Right renal cortex interstitium (tissue), 3 donors: ENCODE measurements at regions not wholly inside any gene's neighbourhood (a gene's known extent, or its start where the extent isn't known, plus 50 kb on each side); places are given as distances from the start of the nearest gene placed in this dataset.
A peak's percentile ranks its signal among the peaks of the same experiment; 100 is the strongest.

Experiments used
- DNase-seq, 3 donors: peaks; one replicate each; pipeline ENCODE4 v3.0.0-alpha.2; 2013; ENCODE audit warnings: low read depth in 3 of 3, low spot score in 2 of 3

GRCh38 chr2:129118296-129118695 lies 799.6 kb upstream of the HS6ST1 start:
- no peak for DNase-seq

- no peak for DNase-seq
These were observed 810.4 kb upstream of the HS6ST1 start for GRCh38 chr2:129129087-129129486.

GRCh38 chr2:129133692-129134641 lies 815.3 kb upstream of the HS6ST1 start:
- no peak for DNase-seq

DNA sequence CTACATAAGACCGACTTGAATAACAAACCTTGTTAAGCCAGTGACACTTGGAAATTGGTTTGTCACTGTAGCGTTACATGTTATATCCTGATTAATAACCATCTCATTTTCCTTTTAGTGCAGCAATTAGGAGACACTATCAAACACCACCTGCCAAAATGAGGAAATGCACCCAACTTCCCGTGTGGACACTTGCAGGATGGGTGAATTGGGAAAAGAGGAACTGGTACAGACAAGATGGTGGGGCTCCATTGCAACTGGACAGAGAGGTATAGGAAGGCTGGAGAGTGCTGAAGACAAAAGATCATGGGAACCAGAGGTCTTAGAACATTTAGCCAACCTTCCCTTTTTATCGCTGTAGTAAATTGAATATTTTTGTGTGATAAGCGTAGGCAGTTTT lies 816.3 kb upstream of the HS6ST1 start:
- DNase-seq: no peak

- no peak for DNase-seq
These were observed 820.7 kb upstream of the HS6ST1 start for GRCh38 chr2:129139380-129139779.

DNA sequence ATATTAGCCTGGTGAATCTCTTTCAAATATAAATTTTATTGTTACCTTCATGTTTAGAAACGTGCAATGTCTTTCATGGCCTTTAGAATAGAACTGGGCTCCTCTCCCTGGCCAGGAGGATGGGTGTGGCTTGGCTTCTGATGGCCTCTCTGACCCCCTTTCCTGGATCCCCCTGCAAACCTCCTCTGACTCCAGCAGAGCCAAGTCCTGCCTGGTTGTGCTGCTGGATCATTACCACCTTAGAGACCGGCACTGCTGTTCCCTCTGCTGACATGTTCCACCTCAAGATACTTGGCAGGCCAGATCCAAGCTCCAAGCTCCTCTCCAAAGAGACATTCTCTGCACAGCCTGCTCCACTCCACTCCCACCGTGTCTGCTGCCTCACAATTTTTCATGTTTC lies 823.8 kb upstream of the HS6ST1 start:
- no peak for DNase-seq

- no peak for DNase-seq
These were observed 825.6 kb upstream of the HS6ST1 start for GRCh38 chr2:129144082-129144791.

DNA sequence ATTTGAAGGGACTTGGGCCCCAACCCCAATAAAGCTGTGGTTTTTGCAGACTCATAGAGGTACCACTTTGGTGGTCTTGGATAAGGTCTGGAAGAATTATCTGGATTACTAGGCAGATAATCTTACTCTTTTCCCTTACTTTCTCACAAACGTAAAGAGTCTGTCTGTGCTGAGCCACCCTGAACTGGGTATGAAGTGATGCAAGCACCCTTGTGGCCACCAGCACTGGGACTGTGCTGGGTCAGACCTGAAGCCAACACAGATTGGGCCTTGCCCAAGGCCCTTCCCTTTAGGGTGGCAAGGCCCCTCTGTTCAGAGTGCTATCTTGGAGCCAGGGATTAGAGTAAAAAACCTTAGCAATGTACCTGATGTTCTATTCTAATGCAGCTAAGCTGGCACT lies 827.0 kb upstream of the RAB6C start:
- DNase-seq: no peak

- DNase-seq: no peak
These were observed 818.6 kb upstream of the RAB6C start for GRCh38 chr2:129160879-129161278.

- DNase-seq: no peak
These were observed 815.1 kb upstream of the RAB6C start for GRCh38 chr2:129164220-129164949.

DNA sequence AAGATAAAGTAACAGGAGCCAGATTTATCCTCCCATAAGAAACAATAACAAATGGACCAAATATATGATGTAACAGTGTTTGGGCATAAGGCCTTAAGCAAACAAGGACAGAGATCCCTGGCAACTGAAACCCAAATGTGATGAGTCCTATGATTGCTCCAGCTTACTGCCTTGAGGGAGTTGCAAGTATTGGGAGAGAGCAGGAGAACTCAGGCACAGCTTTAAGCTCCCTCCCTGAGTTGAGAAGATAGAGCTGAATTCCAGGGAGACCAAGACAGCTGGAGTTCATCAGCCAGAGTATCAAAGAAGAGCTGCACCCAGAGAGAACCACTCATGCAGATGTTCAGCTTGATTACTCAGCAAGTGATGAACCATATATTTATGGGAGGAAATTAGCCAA lies 814.5 kb upstream of the RAB6C start:
- DNase-seq: peak; percentile 23 to 33 (median 31)

DNA sequence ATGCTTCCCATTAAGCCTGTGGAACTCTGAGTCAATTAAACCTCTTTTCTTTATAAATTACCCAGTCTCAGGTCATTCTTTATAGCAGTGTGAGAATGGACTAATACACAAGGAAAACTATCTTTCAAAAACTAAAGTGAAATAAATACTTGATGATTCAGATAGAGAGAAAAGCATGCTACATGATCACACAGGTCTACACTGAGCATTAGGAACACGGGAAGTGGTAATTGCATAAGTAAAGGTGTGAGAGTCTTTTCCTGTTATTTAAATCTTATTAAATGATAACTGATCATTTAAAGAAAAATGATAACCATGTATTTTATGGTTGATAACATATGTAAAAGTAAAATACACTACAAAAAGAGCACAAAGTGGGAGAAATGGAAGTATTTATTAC lies 812.0 kb upstream of the RAB6C start:
- DNase-seq: no peak

DNA sequence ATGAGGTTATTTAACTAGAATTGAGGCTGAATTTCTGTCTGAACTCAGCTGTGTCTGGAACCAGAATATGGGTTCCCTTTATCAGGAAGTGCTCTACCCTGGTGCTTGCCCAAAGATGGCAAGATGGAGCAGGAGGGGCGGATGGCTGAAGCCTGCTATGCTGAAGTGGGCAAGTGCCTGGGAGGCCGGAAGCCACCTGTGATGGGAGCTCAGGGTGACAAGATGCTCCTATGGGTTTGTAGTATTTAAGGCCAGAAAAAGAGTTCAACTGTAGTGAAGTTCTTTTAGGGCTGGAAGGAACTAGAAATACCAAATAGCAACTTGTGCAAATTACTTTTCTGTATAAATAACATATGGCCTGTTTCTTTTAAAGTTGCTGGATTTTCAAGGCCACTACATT lies 808.9 kb upstream of the RAB6C start:
- no peak for DNase-seq

- no peak for DNase-seq
These were observed 805.3 kb upstream of the RAB6C start for GRCh38 chr2:129174143-129174542.

DNA sequence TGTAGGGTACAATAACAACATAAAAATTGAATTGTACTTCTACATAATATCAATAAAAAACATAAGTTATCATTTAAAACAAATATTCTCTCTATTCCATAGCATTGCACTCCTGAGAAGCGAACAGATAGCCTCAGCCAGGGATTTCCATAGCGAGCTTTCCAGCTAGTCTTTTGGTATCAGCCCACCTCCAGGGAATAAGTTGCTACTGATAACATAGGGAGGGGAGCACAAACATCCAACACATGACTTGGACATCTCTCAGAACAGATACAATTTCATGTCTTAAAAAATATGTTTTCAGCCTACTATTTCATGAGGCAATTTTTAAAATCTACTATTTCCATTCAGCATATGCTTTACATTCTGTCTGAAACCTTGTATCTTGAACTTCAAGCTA lies 804.4 kb upstream of the RAB6C start:
- no peak for DNase-seq

DNA sequence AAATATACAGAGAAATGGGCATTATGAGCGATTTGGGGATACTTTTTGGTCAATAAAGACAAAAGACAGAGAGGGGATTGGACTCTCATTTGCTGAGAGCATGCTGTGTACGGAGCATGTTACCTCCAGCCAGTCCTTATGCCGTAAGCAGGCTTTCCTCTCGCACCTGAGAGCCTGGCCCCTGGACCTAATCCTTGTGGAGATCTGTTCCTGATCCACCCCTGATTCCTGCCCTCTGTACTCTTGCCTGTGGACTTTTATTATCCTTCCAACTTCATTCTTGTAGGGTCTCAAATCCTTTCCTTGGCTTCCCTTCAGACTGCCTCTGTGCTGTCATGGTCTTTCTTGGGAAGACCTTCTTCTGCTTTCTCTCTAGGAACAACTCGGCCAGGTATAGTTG lies 803.1 kb upstream of the RAB6C start:
- no peak for DNase-seq

- no peak for DNase-seq
These were observed 801.1 kb upstream of the RAB6C start for GRCh38 chr2:129178356-129178755.

DNA sequence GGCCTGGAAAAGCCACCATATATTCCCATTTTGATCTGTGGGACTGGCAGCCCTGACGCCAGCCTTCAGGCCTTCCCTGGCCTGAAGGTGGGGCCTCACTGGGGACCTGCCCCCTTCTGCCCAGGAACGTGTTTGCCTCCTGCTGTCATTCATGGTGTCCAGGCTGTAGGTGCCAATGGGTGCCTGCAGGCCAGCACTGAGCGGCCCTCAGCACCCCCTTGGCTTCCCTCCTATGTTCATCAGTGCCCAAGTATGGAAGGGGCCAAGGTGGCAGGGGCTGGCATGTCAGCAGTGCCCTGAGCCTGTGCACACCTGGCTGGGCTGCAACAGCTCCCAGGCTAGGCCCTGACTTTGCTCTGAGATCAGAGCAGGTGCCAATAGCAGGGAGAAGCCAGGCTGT lies 800.3 kb upstream of the RAB6C start:
- DNase-seq: no peak

DNA sequence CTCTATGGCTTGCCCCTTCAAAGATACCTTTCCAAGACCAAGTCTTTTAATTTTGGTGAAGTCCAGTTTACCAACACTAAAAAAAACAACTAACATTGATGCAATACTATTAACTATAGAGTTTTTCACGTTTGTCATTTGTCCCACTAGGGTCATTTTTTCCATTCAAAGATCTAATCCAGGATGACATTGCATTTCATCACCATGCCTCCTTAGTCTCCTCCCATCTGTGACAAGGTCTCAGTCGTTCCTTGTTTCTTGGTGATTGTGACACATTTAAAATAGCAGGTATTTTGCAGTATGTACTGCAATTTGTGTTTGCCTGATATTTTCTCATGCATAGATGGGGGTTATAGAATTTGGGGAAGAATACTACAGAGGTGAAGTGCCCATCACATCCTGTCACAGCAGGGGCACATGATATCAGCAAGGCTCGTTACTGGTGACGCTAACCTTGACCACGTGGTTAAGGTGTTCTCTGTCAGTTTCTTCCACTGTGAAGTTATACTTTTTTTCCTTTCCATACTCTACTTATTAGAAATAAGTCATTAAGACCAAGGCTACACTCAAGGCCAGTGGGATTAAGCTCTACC lies 799.2 kb upstream of the RAB6C start:
- DNase-seq: no peak

DNA sequence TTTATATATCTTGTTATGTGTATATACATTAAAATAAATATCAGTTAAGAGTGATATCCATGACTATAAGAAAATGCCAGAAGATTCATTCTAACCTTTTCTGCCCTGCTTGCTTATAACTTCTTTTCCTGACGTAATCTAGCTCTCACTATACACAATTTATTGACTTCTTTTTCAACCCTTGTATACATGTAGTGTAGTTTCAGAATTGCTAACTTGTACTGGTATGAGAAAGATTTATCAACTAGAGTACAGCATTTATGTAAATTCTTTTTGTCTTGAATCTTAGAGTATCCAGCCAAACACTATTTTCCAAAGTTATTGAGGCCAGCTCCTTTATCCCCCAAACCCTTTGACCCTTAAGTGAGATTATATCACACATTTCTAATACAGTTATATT lies 798.0 kb upstream of the RAB6C start:
- no peak for DNase-seq

DNA sequence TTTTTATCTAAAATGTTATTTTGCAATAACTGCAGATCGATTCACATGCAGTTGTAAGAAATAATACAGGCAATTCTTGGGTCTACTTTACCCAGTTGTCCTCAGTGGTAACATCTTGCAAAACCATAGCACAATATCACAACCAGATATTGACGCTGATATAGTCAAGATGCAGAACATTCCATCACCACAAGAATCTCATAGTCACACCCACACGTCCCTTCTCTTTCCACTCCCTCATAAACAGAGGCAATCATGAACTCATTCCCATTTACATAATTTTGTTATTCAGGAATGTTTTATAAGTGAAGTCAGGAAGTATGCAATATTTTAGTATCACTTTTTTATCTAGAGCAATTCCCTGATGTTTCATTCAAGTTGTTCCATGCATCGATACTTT lies 797.5 kb upstream of the RAB6C start:
- no peak for DNase-seq
